HG03571 (cell line): ENCODE measurements at regions not wholly inside any gene's neighbourhood (a gene's known extent, or its start where the extent isn't known, plus 50 kb on each side); places are given as distances from the start of the nearest gene placed in this dataset.
"Not testable (repeated sequence)": the region's sequence is repeated elsewhere in the genome, so short reads cannot be mapped to it uniquely, and the experiment has no call there.

Experiments used
- ATAC-seq: cut with Tn5 transposase; IDR thresholded peaks from one replicate; pipeline ENCODE4 v1.9.1; 2021; ENCODE audit not compliant: unreplicated experiment

DNA sequence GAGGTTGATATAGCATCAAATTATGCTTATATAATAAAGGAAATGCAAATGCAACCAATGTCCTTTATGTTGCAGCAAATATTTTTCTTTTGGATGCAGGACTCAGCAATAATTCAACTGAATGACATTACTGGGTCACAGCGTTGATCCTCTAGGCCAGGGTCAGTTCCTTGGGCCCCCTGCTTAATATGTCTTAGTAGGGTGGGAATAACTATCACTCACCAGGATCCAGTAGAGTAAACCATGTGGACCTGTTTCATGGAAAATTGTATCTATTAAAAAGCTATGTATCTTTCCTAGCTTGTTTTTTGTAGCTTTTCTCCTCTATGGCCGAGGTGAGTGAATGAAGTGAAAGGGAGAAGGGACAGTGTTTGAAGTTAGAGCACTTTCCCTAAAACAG is 161.5 kb upstream of the SSTR1 start:
- no peak for ATAC-seq

DNA sequence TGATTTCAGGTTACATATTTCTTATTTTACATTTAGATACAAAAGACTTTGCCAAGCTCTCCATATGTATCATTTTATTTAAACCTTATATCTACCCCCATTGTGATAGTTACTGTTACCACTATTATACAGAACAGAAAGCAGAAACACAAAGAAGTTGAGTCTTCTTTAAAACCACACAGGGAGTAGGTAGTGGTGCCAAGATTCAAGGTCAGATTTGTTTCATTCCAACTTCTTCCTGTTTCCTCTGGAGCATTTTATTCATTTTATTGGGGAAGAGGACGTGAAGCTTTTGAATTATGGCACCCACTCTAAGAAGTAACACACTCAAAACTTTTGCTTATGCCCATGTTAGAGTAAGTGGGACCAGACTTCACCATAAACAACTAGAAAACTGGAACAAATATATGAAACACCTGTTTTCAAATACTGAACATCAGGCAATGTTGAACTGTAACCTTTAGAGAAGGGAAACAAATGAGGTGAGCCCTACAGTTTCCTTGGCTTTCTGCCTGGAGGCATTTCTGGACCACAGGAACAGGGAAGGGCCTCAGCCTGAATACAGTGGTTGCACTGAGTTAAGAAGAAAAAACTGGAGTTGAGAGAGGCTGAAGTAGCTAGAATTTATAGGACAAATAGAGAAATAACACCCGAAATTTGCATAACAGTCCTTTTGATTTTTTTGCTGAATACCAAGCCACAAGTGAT is 160.4 kb upstream of the SSTR1 start:
- ATAC-seq, result no peak

DNA sequence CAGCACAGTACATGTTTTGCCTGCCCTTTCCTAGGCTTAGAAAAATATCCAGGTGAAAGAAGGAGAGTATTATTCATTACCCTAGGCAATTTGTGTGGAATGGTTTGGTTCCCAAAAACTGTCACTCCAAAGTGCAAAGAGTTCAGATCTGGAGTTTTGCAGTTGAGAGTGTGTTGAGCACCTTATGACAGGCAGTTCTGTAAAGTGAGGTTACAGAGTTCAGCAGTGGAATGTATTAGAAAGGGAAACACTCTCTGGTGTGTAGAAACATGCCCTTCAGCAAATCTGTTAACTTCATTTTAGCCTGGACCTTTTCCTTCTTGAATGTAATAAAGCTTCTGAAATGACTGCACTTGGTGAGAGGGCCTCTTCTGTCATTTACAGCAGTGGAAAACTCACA is 154.0 kb upstream of the SSTR1 start:
- ATAC-seq, result no peak

DNA sequence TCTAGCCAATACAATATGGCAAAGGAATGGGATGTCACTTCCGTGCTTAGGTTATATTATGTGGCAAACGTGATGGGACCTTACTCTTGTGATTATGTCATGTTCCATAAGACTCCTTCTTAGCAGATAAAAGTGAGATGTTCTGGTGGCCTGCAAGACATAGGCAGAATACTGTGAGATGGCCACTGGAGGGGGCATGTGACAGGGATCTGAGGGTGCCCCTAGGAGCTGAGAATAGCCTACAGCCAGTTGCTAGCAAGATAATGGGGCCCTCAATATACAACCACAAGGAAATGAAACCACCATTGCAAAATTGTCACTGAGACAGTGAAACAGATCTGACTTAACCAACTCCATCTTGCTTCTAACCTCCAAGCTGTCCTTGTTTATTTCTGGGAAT is 151.4 kb upstream of the SSTR1 start:
- ATAC-seq, result no peak

DNA sequence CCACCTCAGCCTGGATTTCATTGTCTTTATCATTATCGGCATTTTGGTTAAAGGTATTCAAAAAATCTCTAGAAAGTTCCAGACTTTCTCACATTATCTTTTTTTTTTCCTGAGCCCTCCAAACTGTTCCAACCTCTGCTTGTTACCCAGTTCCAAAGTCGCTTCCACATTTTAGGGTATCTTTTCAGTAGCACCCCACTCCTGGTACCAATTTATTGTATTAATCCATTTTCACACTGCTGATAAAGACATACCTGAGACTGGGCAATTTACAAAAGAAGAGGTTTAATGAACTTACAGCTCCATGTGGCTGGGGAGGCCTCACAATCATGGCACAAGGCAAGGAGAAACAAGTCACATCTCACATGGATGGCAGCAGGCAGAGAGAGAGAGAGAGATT is 145.5 kb upstream of the SSTR1 start:
- ATAC-seq, result not testable (repeated sequence)

DNA sequence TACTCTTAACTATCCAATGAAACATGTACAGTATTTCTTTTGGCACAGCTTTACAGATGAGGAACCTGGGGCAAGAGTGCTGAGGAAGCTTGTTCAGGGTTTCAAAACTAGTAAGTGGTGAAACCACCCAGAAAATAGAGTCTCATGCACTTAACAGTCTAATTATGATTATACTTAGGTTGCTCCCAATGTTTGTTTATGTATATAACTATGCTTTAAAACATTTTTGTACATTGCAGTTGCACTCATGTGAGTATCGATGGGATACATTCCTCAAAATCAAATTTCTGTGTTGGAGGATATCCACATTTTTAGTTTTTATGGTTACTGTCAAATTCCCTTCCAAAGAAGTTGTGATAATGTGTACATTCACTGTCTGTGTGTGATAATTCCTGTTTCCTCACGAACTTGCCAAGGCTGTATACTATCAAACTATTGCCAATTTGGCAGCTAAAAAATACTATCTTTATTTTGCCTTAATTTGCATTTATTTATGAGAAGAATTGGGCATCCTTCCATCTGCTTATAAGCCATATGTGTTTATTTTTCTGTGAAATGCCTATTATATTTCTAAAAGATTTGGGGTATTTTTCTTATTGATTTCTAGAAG is 143.9 kb upstream of the SSTR1 start:
- ATAC-seq, result no peak

GRCh38 chr14:38065106-38065762 is 142.5 kb upstream of the SSTR1 start:
- ATAC-seq, result no peak

GRCh38 chr14:38070061-38070588 is 137.6 kb upstream of the SSTR1 start:
- ATAC-seq, result no peak

DNA sequence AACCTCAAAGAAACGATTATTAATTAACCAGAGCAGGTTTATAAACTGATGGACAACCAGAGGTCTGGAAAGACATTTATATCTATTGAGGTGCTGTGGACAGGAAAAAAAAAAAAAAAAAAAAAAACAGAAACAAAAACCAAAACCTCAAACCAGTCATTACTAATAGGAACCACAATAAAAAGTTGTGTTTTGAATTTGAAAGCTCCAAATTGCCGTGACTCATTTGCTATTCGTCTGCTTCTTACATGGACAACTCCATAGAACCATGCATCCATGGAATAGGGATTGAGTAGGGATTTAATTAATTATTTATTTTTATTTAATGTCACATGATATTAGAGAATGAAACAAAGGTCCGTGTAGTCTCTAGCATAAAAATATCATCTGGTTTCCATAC is 134.1 kb upstream of the SSTR1 start:
- no peak for ATAC-seq

DNA sequence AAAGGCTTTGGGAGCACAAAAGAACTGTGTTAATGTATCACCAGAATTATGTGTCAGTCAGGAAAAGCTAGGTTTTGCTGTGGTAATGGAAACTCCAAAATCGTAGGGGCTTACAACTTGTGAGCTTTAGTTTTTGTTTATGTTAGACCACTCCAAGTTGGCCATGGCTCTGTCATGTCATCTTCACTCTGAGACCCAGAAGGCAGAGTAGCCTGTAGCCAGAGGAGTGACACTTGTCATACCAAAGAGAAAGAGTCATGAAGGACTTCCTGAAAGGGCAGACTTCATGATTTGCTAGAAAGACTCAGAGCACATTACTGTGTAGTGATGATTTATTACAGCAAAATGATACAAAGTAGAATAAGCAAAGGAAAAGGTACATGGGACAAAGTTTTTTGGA is 133.6 kb upstream of the SSTR1 start:
- ATAC-seq, result no peak

GRCh38 chr14:38074754-38075153 is 132.9 kb upstream of the SSTR1 start:
- no peak for ATAC-seq

DNA sequence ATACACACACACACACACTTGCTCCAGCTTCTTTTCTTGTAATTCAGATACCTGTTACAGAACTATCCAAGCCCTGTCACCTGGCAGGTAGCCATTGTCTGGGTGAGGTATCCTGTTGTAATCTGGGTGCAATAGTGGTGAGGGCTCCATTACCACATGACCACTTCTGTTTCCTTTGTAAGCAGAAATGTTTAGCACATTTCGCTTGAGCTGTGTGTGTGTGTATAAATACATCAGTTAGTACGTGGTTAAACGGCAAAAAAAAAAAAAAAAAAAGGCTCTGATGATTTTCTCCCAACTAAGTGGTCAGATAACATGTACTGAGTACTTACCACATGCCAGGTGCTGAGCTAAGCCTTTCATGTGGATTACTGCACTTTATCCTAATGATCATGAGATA is 129.3 kb upstream of the SSTR1 start:
- no peak for ATAC-seq

GRCh38 chr14:38079268-38079667 is 128.4 kb upstream of the SSTR1 start:
- ATAC-seq, result peak; percentile 68

- no peak for ATAC-seq
Observed at GRCh38 chr14:38079886-38080285, 127.8 kb upstream of the SSTR1 start.

GRCh38 chr14:38080696-38081095 is 127.0 kb upstream of the SSTR1 start:
- ATAC-seq, result no peak

- ATAC-seq, result no peak
Observed at GRCh38 chr14:38083039-38083438, 124.7 kb upstream of the SSTR1 start.

DNA sequence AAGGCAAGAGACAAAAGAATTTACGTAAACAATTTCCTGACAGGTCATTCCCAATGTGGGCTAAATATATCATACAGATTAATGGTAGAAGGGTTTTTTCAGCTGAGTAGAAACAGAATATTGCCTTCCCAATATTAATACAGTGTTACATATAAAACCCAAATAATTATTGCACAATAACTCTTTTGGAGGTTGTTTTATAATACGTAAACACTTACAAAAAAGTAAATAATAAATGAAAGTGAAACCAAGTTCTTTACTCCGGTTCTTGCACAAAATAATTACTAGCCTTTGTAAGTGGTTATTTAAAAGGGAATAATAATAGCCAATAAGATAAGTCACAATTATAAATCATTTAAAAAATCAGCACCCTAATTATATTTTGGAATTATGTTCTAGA is 118.6 kb upstream of the SSTR1 start:
- ATAC-seq, result no peak

GRCh38 chr14:38090506-38090905 is 117.2 kb upstream of the SSTR1 start:
- ATAC-seq, result no peak

DNA sequence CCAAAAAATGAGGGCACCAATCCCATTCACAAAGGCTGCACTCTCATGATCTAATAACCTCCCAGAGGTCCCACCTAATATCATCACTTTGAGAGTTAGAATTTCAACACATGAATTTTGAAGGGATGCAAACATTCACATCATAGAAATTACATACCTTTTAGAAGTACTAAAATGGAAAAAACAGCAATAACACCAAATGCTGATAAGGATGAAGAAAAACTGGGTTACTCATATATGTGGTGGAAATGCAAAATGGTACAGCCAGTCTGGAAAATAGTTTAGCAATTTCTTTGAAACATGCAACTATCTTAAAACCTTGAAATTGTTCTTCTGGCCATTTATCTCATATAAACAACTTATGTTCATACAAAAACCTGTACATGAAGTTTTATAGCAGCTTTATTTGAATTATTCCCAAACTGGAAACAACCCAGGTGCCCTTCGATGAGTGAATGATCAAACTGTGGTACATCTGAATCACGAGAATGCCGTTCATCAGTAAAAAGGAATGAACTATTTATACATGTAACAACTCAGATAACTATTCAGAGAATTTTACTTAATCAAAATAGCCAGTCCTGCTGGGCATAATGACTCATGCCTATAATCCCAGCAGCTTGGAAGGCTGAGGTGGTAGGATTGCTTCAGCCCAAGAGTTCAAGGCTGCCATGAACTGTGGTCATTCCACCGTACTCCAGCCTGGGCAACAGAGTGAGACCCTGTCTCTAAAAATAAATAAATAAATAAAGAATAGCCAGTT is 109.4 kb upstream of the SSTR1 start:
- ATAC-seq, result no peak

GRCh38 chr14:38101679-38102078 is 106.0 kb upstream of the SSTR1 start:
- ATAC-seq, result no peak

DNA sequence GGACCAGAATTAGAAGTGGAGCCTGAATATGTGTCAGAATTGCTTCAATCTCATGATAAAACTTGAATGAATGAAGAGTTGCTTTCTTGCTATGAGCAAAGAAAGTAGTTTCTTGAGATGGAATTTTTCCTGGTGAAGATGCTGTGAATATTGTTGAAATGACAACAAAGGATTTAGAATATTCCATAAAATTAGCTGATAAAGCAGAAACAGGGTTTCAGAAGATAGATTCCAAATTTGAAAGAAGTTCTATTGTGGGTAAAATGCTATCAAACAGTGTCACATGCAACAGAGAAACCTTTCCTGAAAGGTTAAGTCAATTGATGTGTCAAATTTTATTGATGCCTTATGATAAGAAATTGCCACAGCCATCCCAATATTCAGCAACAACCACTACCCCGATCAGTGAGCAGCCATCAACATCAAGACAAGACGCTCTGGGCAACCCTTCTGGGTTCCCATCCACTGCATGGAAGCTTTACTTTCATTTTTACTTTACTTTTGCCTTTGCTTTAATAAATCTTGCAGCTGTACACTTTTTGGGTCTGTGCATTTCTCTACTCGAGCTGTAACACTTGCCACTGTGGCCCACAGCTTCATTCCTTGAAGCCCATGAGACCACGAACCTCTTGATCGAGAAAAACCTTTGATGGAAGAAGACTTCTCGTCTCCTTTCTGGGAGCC is 104.0 kb upstream of the SSTR1 start:
- no peak for ATAC-seq
